ENCODE measurements at regions not wholly inside any gene's neighbourhood (a gene's known extent, or its start where the extent isn't known, plus 50 kb on each side); places are given as distances from the start of the nearest gene placed in this dataset.

DNA sequence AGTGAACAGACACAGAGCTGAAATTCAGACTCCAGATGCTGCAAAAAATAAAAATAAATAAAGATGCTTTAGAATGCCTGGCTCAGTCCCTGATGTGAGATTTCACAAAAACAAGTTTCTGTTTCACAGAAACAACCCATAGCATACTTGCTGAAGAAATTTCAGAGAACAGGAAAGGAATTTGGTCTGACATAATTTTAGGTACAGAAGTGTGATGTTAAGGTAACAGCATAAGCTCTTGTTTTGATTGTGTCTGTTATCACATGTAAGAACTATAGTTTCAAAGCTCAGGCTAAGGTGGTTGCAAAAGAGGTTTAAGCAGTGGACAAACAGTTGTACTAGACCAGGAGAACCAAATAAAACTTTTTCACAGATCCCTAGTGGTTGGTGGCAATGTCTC, 152.1 kb downstream of the PTGER3 start:
- no peak overlapping the region for H3K4me2 ChIP-seq
- H3K4me3 ChIP-seq, result no peak overlapping the region
- TF ChIP-seq EZH2 (IDR thresholded peaks at IDR 0.05; ENCODE audit: low read depth) (no peak), CTCF (conservative IDR thresholded peaks at IDR 0.05) (no peak)
- no peaks in the 10 kb centered on the region for H3K9me2 ChIP-seq (ENCODE audit: insufficient read depth)
- no peaks in the 10 kb centered on the region for H3K36me3 ChIP-seq (ENCODE audit: low read depth)
- DNase-seq, result no peak
- H2AFZ ChIP-seq, result no peak overlapping the region
- POLR2A ChIA-PET (ENCODE audit: unreplicated experiment), result no interaction called here
- no peaks in the 10 kb centered on the region for H3K4me1 ChIP-seq (replicated peaks; ENCODE audit: insufficient read depth)
- CTCF ChIA-PET, result no interaction called here
- BruUV-seq (replicated peaks), result no TSS peak
- H3K79me2 ChIP-seq (ENCODE audit: low read depth), result no peaks in the 10 kb centered on the region
- H4K20me1 ChIP-seq (ENCODE audit: insufficient read depth), result no peaks in the 10 kb centered on the region
- H3K9me3 ChIP-seq (ENCODE audit: insufficient read depth, low read depth), result no peaks in the 10 kb centered on the region
- H3K27ac ChIP-seq, result no peak overlapping the region
- no peaks in the 10 kb centered on the region for H3F3A ChIP-seq (ENCODE audit: insufficient read depth, low read depth)
- no peaks in the 10 kb centered on the region for H3K27me3 ChIP-seq (ENCODE audit: insufficient read depth, low read depth)
- intact Hi-C loops (cut with micrococcal nuclease; ENCODE audit: unreplicated experiment), result no loop called here

DNA sequence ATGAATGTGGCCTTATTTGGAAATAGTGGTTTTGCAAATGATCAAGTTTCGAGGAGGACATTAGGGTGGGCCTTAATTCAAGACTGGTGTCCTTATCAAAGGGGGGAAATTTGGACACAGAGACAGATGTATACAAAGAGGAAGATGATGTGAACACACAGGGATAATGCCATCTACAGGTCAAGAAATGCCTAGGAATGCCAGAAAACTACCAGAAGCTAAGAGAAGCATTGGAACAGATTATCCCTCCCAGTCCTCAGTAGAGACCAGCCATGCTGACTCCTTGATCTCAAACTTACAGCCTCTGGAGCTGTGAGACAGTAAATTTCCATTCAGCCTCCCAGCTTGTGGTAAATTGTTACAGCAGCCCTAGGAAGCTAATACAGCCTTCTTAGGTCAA, 151.4 kb downstream of the PTGER3 start:
- Histone ChIP-seq H3K9me3 (ENCODE audit: insufficient read depth, low read depth) (no peaks in the 10 kb centered on the region), H3K36me3 (ENCODE audit: low read depth) (no peaks in the 10 kb centered on the region), H3K27ac (no peak overlapping the region), H3F3A (ENCODE audit: insufficient read depth, low read depth) (no peaks in the 10 kb centered on the region), H3K27me3 (ENCODE audit: insufficient read depth, low read depth) (no peaks in the 10 kb centered on the region), H3K9me2 (ENCODE audit: insufficient read depth) (no peaks in the 10 kb centered on the region), H2AFZ (no peak overlapping the region), H3K79me2 (ENCODE audit: low read depth) (no peaks in the 10 kb centered on the region), H3K4me1 (replicated peaks; ENCODE audit: insufficient read depth) (no peaks in the 10 kb centered on the region), H3K4me2 (no peak overlapping the region), H4K20me1 (ENCODE audit: insufficient read depth) (no peaks in the 10 kb centered on the region), H3K4me3 (no peak overlapping the region)
- no TSS peak for BruUV-seq (replicated peaks)
- intact Hi-C loops (cut with micrococcal nuclease; ENCODE audit: unreplicated experiment), result no loop called here
- no peak for DNase-seq
- CTCF ChIA-PET, result no interaction called here
- no peak for TF ChIP-seq EZH2 (IDR thresholded peaks at IDR 0.05; ENCODE audit: low read depth)
- no peak; the same call in 1 of the 2 replicates for TF ChIP-seq CTCF (conservative IDR thresholded peaks at IDR 0.05)
- POLR2A ChIA-PET (ENCODE audit: unreplicated experiment), result no interaction called here

GRCh38 chr1:70897273-70897672, 150.3 kb downstream of the PTGER3 start:
- CTCF ChIA-PET, result no interaction called here
- no peak overlapping the region for H3K27ac ChIP-seq
- H3K79me2 ChIP-seq (ENCODE audit: low read depth), result no peaks in the 10 kb centered on the region
- TF ChIP-seq EZH2 (IDR thresholded peaks at IDR 0.05; ENCODE audit: low read depth) (no peak), CTCF (conservative IDR thresholded peaks at IDR 0.05) (no peak)
- no peaks in the 10 kb centered on the region for H3K9me2 ChIP-seq (ENCODE audit: insufficient read depth)
- DNase-seq, result no peak
- POLR2A ChIA-PET (ENCODE audit: unreplicated experiment), result no interaction called here
- no peaks in the 10 kb centered on the region for H3K36me3 ChIP-seq (ENCODE audit: low read depth)
- no TSS peak for BruUV-seq (replicated peaks)
- no peak overlapping the region for H3K4me3 ChIP-seq
- no peaks in the 10 kb centered on the region for H3F3A ChIP-seq (ENCODE audit: insufficient read depth, low read depth)
- H3K4me1 ChIP-seq (replicated peaks; ENCODE audit: insufficient read depth), result no peaks in the 10 kb centered on the region
- no peaks in the 10 kb centered on the region for H3K27me3 ChIP-seq (ENCODE audit: insufficient read depth, low read depth)
- no peak overlapping the region for H2AFZ ChIP-seq
- intact Hi-C loops (cut with micrococcal nuclease; ENCODE audit: unreplicated experiment), result no loop called here
- H3K9me3 ChIP-seq (ENCODE audit: insufficient read depth, low read depth), result no peaks in the 10 kb centered on the region
- H3K4me2 ChIP-seq, result no peak overlapping the region
- no peaks in the 10 kb centered on the region for H4K20me1 ChIP-seq (ENCODE audit: insufficient read depth)

Data from PC-9 (cell line).